GM11168 (cell line): ENCODE measurements at regions not wholly inside any gene's neighbourhood (a gene's known extent, or its start where the extent isn't known, plus 50 kb on each side); places are given as distances from the start of the nearest gene placed in this dataset.

Experiments used
- in situ Hi-C: fragments of 300-500 bp; cut with MboI; formaldehyde crosslinking; loops from one replicate; pipeline ENCODE4 v1.12.0; 2022; ENCODE audit warnings: low sequenced_read_pairs; ENCODE audit not compliant: unreplicated experiment

DNA sequence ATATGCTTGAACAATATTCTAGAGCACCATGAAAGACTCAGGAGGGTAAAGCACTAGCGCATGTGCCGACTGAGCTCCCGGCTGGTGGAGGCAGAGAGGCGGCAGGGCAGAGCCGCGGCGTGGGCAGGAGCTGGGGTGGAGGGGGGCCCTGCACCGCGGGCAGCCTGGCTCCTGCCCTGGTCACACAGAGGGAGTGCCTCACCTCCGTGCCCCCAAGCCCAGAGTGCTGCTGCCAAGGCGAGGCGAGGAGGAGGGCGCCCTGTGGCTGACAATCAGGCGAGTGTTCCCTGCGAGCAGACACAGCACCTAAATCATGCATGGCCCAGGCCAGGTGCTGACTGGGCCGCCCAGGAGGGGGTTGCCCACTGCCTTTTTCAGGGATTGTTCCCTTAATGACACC lies 105.8 kb upstream of the TNRC6C start:
- in situ Hi-C loops, result no loop called here

DNA sequence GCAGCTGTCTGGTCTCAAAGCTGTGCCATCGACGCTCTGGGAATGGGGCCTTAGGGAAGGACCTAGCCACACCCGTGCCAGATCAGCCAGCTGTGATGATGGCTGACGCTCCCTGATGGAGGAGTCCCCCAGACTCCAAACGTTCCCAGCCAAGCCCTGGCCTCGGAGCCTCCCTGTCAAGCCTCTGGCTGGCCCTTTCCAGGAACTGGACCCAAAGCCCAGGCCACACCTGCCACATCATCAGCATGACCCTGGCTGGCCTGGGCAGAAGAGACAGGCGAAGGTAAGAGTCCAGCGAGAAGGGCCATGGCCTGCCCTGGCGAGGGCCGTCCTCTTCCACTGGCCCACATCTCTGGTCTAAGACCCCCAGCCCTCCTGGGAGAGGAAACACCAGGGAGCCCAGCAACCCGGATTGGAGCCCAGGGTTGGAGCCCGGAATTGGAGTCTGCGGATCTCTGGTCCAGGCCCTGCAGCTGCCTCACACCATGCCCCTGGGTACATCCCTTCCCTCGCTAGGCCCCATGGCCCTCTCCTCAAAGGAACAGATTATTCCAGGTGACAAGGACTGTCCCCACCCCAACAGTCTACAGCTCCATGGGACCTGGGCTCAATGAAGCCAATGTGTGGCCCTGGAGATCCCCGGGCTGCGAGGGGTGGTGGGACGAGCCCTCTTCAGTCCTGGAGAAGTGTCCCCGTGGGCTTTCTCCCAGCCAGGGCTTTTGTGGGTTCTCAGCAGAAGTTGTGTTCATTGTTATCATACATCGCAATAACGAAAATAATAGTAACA lies 105.1 kb upstream of the TNRC6C start:
- in situ Hi-C loops, result no loop called here

DNA sequence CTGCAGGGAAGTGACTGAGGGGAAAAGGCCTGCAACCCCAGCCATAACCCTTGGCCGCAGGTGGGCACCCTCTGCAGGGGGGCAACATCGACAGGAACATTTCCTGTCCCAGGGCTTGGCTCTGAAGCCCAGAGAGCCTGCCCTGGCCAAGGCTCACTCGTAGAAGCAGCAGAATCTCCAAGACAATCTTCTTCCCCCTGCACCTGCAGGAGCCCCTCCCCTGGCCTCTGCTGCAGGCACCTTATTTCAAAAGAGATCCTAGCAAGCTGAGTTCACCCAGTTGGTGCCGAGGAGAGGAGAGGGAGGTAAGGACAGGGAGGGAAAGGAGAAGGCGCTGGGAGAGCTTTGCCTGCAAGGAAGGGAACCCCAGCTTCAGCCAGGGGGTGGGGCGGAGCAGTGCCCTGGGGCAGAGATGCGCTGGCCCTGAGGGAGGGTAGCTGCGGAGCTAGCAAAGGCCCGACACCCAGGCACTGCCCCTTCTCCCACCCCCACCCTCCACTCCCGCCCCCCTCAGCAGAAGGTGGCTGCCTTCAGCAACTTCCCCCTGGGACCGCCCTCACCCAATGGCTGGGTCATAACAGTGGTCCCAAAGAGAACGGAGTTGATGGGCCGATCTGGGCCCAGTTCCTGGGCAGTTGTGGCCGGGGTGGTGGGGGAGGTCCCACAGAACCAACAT lies 104.3 kb upstream of the TNRC6C start:
- in situ Hi-C loops, result no loop called here

DNA sequence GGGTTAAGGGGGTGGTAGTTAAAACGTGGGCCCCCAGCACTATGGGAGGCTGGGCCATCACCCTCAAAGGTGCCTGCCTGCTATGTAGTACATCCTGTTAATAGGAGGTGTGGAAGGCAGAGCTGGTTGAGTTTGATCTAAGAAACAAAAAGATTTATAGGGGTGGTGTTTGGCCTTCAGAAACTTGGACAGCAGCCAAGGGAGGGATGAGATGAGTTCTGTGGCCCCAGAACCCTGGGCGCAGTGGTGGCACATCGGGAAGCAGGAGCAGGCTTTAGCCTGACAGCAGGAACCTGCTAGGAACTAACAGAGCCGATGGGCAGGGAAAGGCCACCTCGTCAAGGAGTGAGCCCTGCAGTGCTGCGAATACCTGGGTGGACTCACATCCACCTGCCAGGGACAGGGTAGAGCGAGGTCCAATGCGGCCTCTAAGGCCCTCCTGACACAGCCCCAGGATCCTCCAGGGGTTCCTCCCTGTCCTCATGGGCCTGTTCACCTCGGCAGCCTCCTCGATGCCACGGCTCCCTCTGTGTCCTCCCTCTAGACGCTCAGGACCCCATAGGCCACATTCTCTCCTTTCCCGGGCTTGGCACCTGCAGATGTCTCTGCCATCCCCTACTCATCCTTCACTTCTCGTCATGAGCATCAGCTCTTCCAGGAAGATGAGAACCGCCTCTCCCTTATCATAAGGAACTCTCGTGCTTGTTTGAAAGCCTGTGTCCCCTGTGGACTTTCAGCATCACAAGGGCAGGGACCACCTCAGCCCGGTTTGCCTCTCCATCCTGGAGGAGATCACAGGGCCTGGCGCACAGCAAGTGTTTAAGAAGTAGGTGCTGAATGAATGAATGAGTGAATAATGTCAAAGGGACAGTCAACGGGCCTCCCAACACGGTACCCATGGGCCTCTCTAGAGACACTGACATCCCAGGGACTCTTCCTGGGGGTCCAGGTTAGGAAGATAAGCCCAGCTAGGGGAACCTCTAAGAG lies 103.5 kb upstream of the TNRC6C start:
- in situ Hi-C loops, result no loop called here

DNA sequence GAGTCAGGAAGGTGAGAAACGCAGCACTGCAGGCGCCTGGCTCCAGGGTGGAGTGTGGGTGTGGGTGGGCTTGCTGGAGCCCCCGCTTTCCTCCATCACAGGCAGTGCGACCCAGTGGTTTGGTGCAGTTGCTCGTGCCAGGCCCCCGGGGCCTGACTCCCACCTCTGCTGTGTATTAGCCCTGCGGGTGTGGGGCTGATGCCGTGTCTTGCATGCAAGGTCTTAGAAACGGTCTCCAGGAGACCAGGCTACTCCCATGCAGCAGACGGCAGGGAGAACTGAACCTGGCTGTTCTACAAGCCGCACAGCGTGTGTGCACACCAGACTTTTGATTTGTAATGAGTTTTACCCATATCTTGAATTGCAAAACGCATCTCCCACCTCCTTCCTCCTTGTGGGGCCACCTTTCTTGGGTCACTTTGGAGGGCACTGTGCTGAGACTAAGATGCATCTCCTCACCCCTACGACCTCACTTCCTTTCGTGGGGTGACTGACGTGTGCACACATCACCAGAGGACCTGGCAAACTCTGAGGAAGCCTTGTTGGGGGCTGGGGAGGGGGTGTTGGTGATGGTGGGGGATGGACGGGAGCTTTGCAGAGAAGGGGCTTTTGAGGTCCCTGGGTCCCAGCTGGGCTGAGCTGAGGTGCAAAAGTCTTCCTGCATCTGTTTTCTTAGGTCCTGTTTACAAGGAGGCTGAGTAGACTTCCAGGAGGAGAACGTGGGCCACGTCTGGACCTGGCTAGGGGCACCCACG lies 101.8 kb upstream of the TNRC6C start:
- in situ Hi-C loops, result no loop called here

DNA sequence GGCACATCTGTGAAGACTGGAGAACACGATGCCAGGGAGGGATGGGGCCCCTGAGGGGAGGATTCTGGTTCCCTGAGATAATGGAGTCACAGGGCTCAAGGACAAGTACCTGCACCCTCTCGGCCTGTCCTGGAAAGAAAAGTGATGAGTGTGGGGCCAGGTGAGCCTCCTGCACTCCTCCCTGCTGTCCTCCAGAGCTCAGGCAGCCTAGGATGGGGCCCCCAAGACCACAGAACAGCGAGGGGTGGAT lies 101.3 kb upstream of the TNRC6C start:
- in situ Hi-C loops, result no loop called here

DNA sequence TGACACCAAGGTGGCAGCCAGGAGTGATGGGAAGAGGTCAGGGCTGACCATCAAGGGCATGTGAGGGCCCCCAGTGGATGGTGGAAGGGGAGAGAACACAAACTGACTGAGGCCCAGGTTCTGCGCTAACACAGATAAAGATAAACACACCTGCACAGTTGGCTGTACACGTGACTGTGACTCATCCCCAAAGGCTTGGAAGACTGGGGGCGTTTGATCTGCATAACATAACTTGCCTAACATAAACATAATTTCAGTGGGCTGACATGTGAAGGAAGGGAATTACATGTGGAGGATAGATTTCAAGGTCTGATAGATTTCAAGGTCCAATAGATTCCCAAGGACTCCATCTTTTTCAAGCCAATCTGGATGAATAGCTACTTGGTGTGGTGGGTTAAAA lies 100.9 kb upstream of the TNRC6C start:
- in situ Hi-C loops, result no loop called here

DNA sequence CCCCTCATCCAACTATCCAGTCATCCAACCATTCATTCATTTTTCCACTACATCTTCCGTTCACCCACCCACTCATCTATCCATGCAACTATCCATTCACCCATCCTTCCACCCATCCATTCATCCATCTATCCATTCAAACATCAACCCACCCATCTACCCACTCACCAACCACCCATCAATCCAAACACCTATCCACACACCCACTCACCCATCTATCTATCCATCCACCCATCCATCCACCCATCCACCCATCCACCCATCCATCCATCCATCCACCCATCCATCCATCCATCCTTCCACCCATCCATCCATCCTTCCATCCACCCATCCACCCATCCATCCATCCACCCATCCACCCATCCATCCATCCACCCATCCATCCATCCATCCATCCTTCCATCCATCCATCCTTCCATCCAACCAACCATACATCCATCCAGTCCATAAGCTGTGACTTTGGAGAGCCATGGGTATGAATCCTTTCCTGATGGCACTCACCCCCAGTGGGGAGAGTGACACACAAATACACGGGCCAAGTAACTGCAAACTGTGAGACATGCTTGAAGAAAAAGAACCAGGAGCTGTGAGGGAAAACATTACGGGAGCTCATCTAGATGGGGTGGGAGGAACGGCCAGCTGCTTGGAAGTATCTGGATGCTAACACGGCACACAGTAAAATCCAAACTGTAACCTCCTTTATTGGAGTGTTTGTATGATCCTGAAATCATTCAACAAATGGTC lies 100.0 kb upstream of the TNRC6C start:
- in situ Hi-C loops, result no loop called here

DNA sequence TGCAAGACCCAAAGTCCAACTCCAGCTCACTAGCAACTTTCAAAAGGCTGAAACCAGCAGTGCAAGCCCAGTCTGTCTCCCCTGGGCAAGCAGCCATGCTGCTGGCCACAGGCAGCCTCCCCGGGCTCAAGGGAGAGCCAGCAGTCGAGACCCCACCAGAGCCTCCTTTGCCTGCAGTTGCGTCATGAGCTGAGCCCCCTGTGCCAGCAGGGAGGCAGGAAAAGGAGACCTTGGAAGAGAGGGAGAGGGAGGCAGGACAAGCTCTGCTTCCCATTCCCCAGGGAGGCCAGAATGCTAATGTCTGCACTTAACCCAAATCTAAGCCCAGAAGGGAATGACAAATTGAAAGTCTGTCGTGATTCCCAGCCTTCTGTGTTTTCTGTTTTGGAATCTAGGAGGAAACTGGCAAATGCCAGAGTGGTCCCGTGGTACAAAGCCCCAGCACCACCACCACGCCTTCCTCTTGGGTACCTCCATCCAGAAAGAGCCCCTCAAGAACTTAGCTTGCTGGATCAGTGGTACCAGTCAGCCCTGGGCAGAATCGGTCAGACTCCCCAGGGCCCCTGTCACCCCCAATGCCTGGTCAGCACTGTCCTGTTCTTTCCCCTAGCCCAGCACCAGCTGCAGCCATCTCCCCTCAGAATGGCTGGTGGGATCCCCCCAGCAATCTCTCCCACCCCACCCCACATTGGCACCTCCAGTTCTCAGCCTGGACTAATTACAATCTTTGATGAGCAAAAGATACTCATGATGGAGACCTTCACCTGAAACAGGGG lies 99.3 kb upstream of the TNRC6C start:
- in situ Hi-C loops, result no loop called here

DNA sequence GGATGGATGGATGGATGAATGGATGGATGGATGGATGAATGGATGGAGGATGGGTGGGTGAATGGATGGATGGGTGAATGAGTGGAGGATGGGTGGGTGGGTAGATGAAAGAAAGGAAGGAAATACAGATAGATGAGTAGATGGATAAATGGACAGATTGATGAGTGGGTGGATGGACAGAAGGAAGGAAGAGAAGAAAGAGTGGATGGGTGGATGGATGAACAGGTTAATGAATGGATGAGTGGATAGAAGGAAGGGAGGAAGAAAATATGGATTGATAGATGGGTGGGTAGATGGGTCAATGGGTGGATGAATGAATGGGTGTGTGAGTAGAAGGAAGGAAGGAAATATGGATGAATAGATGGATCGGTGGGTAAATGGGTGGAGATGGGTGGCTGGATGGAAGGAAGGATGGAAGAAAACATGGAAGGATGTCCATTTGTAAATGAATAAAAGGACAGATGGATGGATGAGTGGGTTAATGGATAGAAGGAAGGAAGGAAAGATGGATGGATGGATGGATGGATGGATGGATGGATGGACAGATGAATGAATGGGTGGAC lies 97.3 kb upstream of the TNRC6C start:
- in situ Hi-C loops, result no loop called here

DNA sequence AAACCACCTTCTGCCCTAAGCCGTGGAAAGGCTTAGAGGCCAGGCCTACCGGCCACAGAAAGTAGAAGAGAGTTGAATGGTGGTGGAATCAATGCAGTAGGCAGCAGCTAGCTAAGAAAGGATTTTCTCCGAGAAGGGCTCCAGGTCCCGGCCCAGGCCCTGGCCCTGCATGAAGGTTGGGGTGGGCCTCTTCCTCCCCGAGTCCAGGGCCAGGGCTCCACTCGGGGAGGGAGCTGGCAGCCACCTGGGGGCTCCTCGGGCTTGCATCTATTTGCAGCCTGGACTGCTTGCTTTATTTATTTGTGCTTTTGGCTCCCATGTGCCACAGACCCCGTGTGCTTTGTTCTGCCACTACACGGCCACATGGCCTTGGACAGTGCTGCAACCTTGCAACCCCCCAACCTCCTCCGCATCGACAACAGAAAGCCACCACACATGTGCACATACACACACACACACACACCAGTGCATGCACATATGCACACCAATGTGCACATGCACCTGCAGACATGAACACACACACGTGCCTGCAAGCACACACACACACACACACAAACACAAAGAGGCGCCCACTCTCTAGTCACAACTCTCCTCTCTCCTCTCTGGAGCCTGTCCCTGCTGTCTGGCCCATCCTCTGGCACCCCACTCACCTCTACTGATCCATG lies 96.4 kb upstream of the TNRC6C start:
- in situ Hi-C loops, result no loop called here

DNA sequence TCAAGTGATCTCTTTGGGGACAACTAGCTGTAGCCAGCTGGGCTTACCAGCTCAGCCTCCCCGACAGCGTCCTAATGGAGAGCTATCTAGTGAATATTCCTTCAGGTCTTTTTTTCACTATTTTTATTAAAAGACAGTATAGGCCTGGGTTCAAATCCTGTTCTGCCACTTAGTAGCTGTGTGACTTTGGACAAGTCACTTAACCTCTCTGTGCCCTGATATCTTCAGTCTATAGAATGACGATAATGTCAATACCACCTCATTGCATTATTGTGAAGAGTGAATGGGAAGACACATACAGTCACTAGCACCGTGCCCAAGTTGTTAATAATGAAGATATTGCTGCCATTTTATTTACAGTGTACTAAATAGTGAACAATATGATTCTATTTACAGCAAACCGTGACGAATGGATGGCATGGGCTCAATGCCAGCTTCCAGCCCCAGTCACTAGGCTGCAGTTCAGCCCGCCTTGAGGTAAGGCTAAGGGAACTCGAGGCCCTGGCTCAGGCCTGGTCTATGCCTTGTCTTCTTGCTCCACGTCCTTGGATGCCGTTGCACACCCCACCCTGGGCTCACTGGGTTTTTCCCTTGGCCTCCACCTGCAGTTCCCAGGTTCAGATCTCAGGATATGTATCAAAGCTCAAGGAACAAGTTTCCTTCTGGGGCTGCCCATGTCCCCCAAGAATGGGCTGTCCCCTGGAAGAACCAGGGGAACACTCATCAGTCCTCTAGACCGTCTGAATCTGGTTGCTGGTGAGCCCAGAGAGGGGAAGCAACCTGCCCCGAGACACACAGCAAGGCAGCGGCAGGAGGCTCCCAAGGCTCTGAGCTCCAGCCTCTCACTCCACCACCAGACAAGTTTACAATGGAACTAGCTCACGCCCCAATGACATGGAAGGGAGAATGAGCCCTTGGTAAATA lies 95.4 kb upstream of the TNRC6C start:
- in situ Hi-C loops, result no loop called here

DNA sequence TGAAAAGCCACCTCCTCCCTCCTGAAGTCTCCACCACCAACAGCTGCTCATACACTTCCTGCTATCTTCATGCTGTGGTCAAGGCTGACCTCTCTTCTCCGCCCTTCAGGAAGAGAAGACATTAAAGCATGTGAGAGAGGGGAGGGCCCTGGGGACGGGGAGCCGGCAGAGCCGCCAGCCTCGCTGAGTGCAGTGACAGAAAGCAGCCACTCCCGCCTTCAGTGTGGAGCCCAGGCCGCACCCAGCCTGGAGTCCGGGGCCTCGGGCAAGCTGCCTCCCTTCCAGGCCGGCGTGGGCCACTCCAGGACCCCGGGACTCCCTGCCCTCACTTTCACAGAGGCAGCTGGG lies 94.7 kb upstream of the TNRC6C start:
- in situ Hi-C loops, result no loop called here

DNA sequence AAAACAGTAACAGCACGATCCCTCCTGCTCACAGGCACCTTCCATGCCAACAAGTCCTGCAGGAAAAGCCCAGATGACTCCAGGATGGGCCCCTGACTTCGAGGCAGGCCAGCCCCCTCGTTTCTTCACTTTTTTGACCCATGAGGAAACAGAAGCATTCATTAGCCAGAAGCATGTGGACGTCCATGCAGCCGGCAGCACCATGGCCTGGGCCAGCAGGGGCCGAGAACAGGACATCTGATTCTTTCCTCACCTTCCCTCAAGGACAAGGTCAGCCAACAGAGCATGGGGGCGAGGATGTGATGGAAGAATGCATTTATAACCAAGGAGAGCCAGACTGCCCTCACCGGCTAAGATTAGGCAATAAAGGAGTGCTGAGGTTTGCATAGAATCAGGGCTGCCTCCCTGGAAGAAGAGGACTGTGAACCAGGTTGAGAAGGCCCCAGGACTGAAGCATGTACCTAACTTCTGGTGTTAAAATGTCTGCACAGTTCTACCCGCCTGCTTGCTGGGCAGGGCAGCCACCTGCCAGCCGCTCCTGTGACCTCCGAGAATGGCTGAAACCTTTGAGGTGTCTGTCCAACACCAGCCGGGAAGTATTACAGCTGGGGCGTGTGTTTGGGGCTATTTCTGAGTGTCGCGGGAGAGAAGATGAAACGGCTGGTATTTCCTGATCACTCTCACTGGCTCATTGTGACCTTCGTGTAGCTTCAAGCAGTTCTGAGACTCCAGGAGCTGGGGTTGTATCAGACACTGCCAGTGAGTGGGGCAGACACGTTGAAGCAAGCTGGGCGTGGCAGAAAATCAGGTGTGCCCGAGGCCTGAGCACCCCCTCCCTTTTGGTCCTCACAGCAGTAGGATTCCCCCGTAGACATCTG lies 94.0 kb upstream of the TNRC6C start:
- in situ Hi-C loops, result no loop called here

DNA sequence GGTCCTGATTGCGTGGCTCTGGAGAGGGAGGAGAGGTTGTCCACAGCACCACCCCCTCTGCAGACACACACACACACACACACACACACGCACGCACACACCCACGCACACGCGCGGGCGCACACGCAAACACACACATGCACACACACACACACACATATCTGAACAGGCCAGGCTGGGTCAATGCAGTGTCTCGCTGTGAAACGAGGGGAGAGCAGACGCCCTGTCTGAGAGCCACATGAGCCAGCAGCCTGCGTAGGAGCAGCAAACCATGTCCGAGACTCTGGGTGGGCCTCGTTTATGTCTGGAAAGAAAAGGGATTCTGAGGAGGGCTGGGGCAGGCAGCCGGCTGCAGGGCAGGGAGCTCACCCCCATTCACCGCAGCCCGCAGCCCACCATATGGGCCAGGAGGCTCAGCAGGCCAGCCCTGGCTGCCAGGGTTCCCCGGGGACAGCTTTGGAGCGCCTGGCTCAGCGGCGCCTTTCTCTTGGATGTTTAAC lies 93.3 kb upstream of the TNRC6C start:
- in situ Hi-C loops, result no loop called here

DNA sequence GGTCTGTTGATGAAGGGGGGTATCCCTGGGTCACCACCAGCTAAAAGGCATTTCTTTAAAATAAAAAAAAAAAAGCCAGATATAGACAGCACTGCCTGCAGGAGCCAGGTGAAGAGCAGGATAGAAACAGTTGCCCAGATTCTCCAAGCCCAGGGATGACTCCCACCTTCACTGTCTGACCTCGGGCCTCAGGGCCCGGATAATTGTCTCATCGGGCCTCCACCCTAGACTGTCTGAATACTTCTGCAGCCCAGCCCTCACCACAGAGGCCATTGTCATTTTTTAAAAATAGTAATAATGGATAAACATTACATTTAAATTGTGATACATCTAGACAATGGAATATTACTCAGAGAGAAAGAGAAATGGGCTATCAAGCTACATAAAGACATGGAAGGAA lies 92.8 kb upstream of the TNRC6C start:
- in situ Hi-C loops, result no loop called here
